ENCODE measurements at regions not wholly inside any gene's neighbourhood (a gene's known extent, or its start where the extent isn't known, plus 50 kb on each side); places are given as distances from the start of the nearest gene placed in this dataset.
"Not testable (repeated sequence)": the region's sequence is repeated elsewhere in the genome, so short reads cannot be mapped to it uniquely, and the experiment has no call there.

GRCh38 chr14:105596374-105596773 is 70.0 kb downstream of the TMEM121 start:
- TF ChIP-seq CTCF, POLR2A (IDR thresholded peaks at IDR 0.05): not testable (repeated sequence)
